SHP77 treated with DMSO at 0.1 percent for 48 hours (cell line): ENCODE measurements at regions not wholly inside any gene's neighbourhood (a gene's known extent, or its start where the extent isn't known, plus 50 kb on each side); places are given as distances from the start of the nearest gene placed in this dataset.

Experiments
- DNase-seq: peaks from one replicate; lab custom pipeline; 2025; lab: John Stamatoyannopoulos, UW

DNA sequence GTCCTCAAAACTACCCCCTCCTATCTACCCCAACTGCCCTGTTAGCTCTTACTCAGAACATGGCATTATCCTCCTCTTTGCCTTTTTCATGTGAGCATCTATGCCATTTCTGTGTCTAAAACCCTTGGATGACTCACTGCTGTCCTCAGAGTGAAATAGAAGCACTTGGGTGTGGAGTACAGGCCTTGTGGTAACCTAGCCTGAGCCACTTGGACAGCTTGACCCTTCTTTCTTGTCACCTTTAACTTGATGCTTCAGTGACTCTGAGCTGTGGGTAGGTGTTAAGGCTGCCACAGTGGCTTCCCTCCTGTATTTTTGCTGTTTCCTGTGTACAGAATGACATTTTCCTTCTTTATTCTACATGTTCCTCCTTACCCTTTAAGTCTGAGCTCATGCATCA, 391.4 kb downstream of the SH3GL2 start:
- DNase-seq: no peak

DNA sequence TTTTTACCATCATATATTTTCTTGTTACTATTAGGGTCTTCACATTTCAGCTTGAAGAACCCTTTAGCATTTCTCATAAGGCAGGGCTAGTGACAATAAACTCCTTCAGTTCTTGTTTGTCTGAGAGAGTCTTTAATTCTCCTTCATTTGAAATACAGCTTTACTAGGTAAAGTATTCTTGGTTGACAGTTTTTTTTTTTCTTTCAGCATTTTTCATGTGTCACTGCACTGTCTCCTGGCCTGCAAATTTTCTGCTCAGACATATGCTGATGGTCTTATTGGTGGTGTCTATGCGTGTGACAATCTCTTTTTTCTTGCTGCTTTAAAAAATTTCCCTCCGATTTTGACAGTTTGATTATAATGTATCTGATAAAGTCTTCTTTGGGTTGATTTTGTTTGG, 399.9 kb downstream of the SH3GL2 start:
- DNase-seq: no peak

- no peak for DNase-seq
Measured at GRCh38 chr9:17986595-17986994, 407.7 kb downstream of the SH3GL2 start.

DNA sequence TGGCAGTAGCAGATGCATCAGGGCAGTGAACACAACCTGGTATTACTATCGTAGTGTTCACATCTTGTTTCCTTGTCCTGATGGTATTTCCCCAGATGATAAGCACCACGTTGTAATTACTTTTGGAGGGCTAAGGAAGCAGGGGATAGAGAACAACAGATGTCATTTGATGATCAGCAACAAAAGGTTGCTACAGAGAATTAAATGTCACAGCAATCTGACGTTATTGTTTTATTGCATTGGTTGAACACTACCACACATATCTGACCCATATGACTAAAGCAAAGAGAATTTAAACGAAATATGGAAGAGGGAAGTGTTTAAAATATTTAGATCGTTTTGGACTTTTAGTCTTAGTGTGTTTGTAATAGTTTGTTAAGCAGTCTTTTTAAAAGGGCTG, 408.3 kb downstream of the SH3GL2 start:
- DNase-seq: no peak

- no peak for DNase-seq
Measured at GRCh38 chr9:17988489-17988888, 409.6 kb downstream of the SH3GL2 start.

GRCh38 chr9:17990602-17991001, 411.7 kb downstream of the SH3GL2 start:
- no peak for DNase-seq

GRCh38 chr9:17993024-17993423, 414.2 kb downstream of the SH3GL2 start:
- DNase-seq: no peak

GRCh38 chr9:17994695-17995425, 416.0 kb downstream of the SH3GL2 start:
- DNase-seq: no peak

DNA sequence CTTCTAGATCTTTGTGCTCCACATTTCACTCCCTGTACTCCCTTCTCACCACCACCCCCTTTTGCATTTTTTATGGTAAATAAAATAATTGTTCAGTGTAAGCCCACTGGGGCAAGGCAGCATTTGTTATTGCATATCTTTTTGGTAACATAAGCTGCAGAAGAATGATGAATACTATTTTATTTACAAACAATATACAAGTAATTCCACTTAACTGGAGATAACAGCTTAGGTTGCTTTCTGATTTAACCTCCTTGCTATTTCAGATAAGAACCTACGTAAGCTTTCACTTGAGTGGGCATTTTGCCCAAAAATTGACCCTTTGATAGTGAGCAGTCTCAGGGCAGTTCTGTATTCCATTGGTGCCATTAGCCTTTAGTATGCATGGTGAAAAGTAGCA, 417.9 kb downstream of the SH3GL2 start:
- no peak for DNase-seq

DNA sequence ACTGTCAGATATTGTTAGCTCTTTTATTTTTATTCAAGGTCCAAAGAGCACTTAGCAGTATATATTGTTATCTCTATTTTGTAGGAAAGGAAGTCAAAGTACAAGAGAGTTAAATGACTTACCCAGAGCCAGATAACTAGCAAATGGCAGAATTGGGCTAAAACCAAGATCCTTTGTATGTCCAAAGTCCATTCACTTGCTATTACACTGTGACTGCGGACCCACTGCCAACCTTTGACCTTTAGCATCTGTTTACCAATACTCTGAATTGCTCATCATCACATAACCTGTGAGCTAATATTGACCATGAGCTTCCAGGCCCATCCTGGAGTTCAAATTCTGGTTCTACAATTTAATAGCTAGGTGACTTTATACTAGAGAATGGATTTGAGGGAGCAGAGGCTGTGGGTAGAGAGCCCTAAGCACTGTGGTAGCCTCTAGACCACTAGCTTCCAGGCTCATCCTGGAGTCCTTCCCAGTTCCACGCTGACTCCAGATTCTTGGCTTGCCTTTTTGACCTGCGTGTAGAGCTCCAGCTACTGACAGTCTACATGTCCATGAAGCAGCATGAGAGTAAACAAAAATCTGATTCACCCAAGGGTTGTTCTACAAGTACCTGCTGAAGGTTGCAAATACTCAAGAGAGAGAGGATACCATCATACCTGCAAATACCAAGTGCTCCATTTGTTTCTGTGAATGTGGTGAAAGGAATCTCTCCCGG, 424.0 kb downstream of the SH3GL2 start:
- DNase-seq: no peak

- no peak for DNase-seq
Measured at GRCh38 chr9:18006591-18006990, 427.7 kb downstream of the SH3GL2 start.

DNA sequence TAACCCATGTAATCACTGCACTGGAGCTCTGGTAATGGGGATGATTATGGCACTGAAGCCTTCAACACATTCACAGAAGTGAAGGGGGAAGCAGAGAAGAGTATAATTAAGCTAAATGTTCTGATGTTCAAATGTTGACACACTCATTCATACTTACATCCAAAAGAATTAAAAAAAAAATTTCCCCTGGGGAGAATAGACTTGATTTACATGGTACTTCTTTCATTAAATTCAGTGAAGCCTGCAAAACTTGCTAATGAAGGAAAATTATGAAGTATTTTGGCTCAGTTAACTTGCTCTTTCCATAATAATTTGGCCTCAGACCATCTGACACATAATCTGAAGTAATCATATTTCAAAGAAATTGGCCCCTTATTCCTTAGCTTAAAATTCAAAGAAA, 428.8 kb downstream of the SH3GL2 start:
- DNase-seq: no peak

GRCh38 chr9:18009902-18010301, 431.0 kb downstream of the SH3GL2 start:
- no peak for DNase-seq

DNA sequence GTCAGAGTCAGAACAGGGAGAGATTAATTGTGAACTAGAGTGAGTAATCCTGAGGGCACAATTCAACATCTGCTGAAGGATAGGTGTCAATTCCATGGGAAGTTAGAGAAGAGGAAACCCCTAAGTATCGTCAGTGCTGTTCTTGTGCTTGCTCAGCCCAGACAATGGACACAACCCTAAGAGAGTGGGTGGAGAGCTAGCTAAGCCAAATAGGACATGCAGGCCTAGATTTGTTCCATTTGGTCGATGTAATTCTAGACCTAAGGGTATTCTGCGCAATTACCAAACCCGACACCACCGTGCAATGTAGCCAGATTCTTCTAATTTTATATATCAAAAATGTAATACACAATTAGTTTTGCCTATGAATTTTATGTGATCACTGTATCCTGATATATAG, 431.6 kb downstream of the SH3GL2 start:
- DNase-seq: no peak

DNA sequence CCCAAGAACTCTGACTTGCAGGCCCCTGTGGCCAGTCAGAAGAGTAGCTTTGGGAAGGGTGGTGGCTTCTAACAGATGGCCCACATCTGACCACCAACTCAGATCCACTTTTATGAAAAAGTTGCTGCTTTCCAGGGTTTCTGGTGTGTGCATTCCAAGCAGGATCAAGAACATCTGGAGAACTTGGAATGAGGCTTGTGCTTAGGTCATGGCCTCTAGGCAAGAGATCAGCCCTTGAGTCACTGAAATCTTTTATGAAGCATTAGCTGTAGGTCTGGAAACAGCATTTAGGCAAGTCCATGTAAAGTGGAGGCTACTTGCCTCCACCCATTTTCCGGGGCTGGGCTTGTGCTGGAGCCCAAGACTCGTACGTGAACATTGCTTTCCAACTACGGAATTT, 433.3 kb downstream of the SH3GL2 start:
- DNase-seq: no peak

DNA sequence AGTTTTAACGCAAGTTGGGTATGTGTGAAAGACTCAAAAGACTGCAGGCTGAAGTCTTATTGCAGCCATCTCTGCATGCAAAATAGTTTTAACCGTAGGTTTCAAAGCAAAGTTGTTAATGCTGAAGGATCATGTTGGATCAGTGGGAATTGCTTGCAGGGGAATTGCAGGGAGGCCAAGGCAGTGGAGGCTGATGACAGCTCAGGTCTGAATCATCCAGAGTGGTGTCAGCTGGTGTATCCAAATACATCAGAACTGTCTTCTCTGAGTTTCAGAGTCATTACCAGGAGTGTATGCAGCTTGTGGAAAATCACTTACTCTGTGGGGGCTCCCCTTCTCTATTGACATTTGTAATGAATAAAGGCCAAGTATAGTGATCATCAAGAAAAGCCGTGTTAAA, 435.7 kb downstream of the SH3GL2 start:
- DNase-seq: no peak

GRCh38 chr9:18015116-18015515, 436.2 kb downstream of the SH3GL2 start:
- DNase-seq: no peak

DNA sequence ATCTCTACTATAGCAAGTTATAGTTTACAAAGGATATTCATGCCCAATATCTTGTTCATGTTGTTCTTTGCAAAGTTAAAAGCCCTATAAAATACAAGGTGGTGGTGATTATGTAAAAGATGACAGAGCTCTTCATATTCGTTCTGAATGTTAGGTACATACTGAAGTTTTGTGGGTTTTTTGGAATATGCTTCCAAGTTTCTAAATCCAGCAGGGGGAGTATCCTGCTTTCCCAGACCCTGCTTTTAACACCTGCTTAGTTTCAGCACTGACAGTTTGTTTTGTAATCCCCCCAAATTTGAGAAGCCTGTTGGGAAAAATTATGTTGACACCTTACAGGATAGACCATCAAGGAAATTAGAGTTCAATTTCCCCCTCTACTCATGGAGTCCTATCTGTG, 438.3 kb downstream of the SH3GL2 start:
- no peak for DNase-seq

- DNase-seq: no peak
Measured at GRCh38 chr9:18018221-18018620, 439.4 kb downstream of the SH3GL2 start.

GRCh38 chr9:18018661-18019060, 439.8 kb downstream of the SH3GL2 start:
- no peak for DNase-seq

- no peak for DNase-seq
Measured at GRCh38 chr9:18020121-18020745, 441.4 kb downstream of the SH3GL2 start.

- no peak for DNase-seq
Measured at GRCh38 chr9:18022642-18023041, 443.8 kb downstream of the SH3GL2 start.

GRCh38 chr9:18023332-18023731, 444.5 kb downstream of the SH3GL2 start:
- DNase-seq: no peak
